OCI-LY7 (cell line): ENCODE measurements at regions not wholly inside any gene's neighbourhood (a gene's known extent, or its start where the extent isn't known, plus 50 kb on each side); places are given as distances from the start of the nearest gene placed in this dataset.

Experiments
- BruUV-seq: library from RNA; stranded (reverse); fragments of 400-500 nt; replicated peaks from 2 replicates; lab custom pipeline; 2021; lab: Mats Ljungman, UMichigan
- CTCF ChIA-PET: fragments of 300-600 bp; sonication (Branson Sonifier 250); formaldehyde crosslinking; loops from one replicate; lab custom pipeline; 2022; ENCODE audit warnings: antibody characterized with exemption; ENCODE audit not compliant: unreplicated experiment; lab: Charles Lee
- POLR2A ChIA-PET: fragments of 300-600 bp; sonication (Branson Sonifier 250); formaldehyde crosslinking; loops from one replicate; lab custom pipeline; 2022; ENCODE audit warnings: antibody characterized with exemption; lab: Charles Lee
- DNase-seq: peaks from one replicate; pipeline ENCODE4 v3.0.0-alpha.2; 2015; ENCODE audit warnings: low spot score
- H2AFZ ChIP-seq: fragments of 200-600 bp; sonication (generic), shearing (Covaris generic); 2 replicates; pipeline ENCODE4 v1.6.1; 2014; ENCODE audit warnings: mild to moderate bottlenecking, antibody characterized with exemption, low read length, moderate library complexity
- H3K27ac ChIP-seq: fragments of 200-600 bp; sonication (generic); 2 replicates; pipeline ENCODE4 v1.5.1; 2014; ENCODE audit warnings: mixed run types, low read depth, mild to moderate bottlenecking, moderate library complexity, low read length, inconsistent platforms; ENCODE audit not compliant: poor library complexity, severe bottlenecking
- H3K36me3 ChIP-seq: fragments of 200-600 bp; sonication (generic); 2 replicates; pipeline ENCODE4 v1.6.1; 2014; ENCODE audit warnings: mild to moderate bottlenecking, antibody characterized with exemption, low read length, moderate library complexity, mixed read lengths; ENCODE audit not compliant: insufficient read depth
- H3K4me1 ChIP-seq: fragments of 200-600 bp; sonication (generic); 2 replicates; pipeline ENCODE4 v1.5.1; 2014; ENCODE audit warnings: mild to moderate bottlenecking, low read length; ENCODE audit not compliant: insufficient read depth, poor library complexity, severe bottlenecking
- H3K4me2 ChIP-seq: fragments of 200-600 bp; sonication (generic); 2 replicates; pipeline ENCODE4 v1.6.1; 2014; ENCODE audit warnings: mild to moderate bottlenecking, low read length
- H3K4me3 ChIP-seq: fragments of 200-600 bp; sonication (generic); 2 replicates; pipeline ENCODE4 v1.5.1; 2014; ENCODE audit warnings: mild to moderate bottlenecking, low read depth, low read length; ENCODE audit not compliant: poor library complexity, severe bottlenecking
- H3K79me2 ChIP-seq: fragments of 200-600 bp; sonication (generic); 2 replicates; pipeline ENCODE4 v1.6.1; 2016; ENCODE audit warnings: low read depth, mild to moderate bottlenecking, low read length, moderate library complexity, mixed read lengths; ENCODE audit not compliant: insufficient read depth
- H3K9me2 ChIP-seq: fragments of 200-600 bp; sonication (generic); 2 replicates; pipeline ENCODE4 v1.6.1; 2016; ENCODE audit warnings: mild to moderate bottlenecking, low read length, mixed read lengths; ENCODE audit not compliant: insufficient read depth
- H3K9me3 ChIP-seq: fragments of 200-600 bp; sonication (generic); 2 replicates; pipeline ENCODE4 v1.6.1; 2014; ENCODE audit warnings: mild to moderate bottlenecking, mixed run types, low read length, mixed read lengths
- H4K20me1 ChIP-seq: fragments of 200-600 bp; sonication (generic); 2 replicates; pipeline ENCODE4 v1.6.1; 2014; ENCODE audit warnings: mild to moderate bottlenecking, antibody characterized with exemption, low read length, moderate library complexity, mixed read lengths; ENCODE audit not compliant: insufficient read depth
- CTCF ChIP-seq: fragments of 200-600 bp; sonication (generic); conservative IDR thresholded peaks from 2 replicates; pipeline ENCODE4 v1.5.1; 2014; ENCODE audit warnings: mild to moderate bottlenecking, antibody characterized with exemption, low read length, moderate library complexity, mixed read lengths
- EZH2phosphoT487 ChIP-seq: fragments of 200-600 bp; sonication (generic); IDR thresholded peaks from 2 replicates; pipeline ENCODE4 v1.6.1; 2018; ENCODE audit warnings: low read depth, borderline replicate concordance, mild to moderate bottlenecking, mixed run types, antibody characterized with exemption, low read length, moderate library complexity, mixed read lengths
- intact Hi-C: fragments of 100-400 bp; cut with micrococcal nuclease; formaldehyde crosslinking; loops from one replicate; pipeline ENCODE4 v1.10.0; 2022; ENCODE audit not compliant: unreplicated experiment

GRCh38 chr1:230495891-230496385 is 69.8 kb upstream of the PGBD5 start:
- H3K4me3 ChIP-seq = no peak overlapping the region
- no peak for TF ChIP-seq CTCF

GRCh38 chr1:230495076-230495475 is 68.9 kb upstream of the PGBD5 start:
- no peaks in the 10 kb centered on the region for H3K9me2 ChIP-seq
- DNase-seq = no peak
- no peak overlapping the region for H2AFZ ChIP-seq
- TF ChIP-seq EZH2phosphoT487 (no peak), CTCF (no peak)
- H3K9me3 ChIP-seq = no peaks in the 10 kb centered on the region
- no peaks in the 10 kb centered on the region for H3K79me2 ChIP-seq
- H3K4me1 ChIP-seq = no peaks in the 10 kb centered on the region
- BruUV-seq = no TSS peak
- no peaks in the 10 kb centered on the region for H3K36me3 ChIP-seq
- no peaks in the 10 kb centered on the region for H4K20me1 ChIP-seq
- CTCF ChIA-PET = no interaction called here
- H3K27ac ChIP-seq = no peak overlapping the region
- POLR2A ChIA-PET = no interaction called here
- no peak overlapping the region for H3K4me2 ChIP-seq
- intact Hi-C loops = no loop called here
- no peak overlapping the region for H3K4me3 ChIP-seq

More at GRCh38 chr1:230495891-230496385, 69.8 kb upstream of the PGBD5 start:
- Histone ChIP-seq H3K9me2 (no peaks in the 10 kb centered on the region), H3K4me1 (no peaks in the 10 kb centered on the region), H2AFZ (no peak overlapping the region), H3K4me2 (no peak overlapping the region), H3K27ac (no peak overlapping the region), H4K20me1 (no peaks in the 10 kb centered on the region), H3K79me2 (no peaks in the 10 kb centered on the region), H3K36me3 (no peaks in the 10 kb centered on the region), H3K9me3 (no peaks in the 10 kb centered on the region)
- intact Hi-C loops = no loop called here
- no TSS peak for BruUV-seq
- ChIA-PET CTCF (interaction anchor here (0.6 kb wide), 1 partner anchor 117 kb away, joined by 3 read pairs; no protein-coding TSS in a partner anchor), POLR2A (no interaction called here)
- DNase-seq = no peak

GRCh38 chr1:230494514-230494913 is 68.4 kb upstream of the PGBD5 start:
- intact Hi-C loops = no loop called here
- Histone ChIP-seq H3K9me3 (no peaks in the 10 kb centered on the region), H2AFZ (no peak overlapping the region), H3K4me3 (no peak overlapping the region), H3K27ac (no peak overlapping the region), H3K9me2 (no peaks in the 10 kb centered on the region), H3K4me1 (no peaks in the 10 kb centered on the region), H3K36me3 (no peaks in the 10 kb centered on the region), H3K4me2 (no peak overlapping the region), H4K20me1 (no peaks in the 10 kb centered on the region), H3K79me2 (no peaks in the 10 kb centered on the region)
- ChIA-PET CTCF (no interaction called here), POLR2A (no interaction called here)
- DNase-seq = no peak
- TF ChIP-seq CTCF (no peak), EZH2phosphoT487 (no peak)
- BruUV-seq = no TSS peak
